EH (cell line): ENCODE measurements at regions not wholly inside any gene's neighbourhood (a gene's known extent, or its start where the extent isn't known, plus 50 kb on each side); places are given as distances from the start of the nearest gene placed in this dataset.
"Not testable (repeated sequence)": the region's sequence is repeated elsewhere in the genome, so short reads cannot be mapped to it uniquely, and the experiment has no call there.

Experiments
- DNase-seq: peaks from one replicate; pipeline ENCODE4 v3.0.0-alpha.2; 2015; ENCODE audit warnings: low read depth

DNA sequence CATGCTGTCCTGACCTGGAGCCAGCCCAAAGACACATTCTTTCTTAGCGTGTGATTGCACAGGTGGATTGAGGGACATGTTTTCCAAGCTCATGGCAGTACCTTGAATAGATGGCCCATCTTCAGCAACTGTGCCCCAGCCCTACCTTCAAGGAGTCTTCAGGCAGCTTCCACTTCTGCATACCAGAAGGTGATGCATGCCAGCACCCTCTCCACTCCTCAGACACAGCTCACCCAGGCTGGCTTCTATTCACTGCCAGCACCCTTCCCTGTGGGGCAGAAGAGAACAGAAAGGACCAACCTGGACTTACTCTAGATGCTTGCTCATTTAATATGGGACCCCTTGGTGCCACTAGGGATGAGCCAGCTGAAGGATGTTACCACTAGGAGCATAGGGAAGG lies 466.4 kb upstream of the ISX start:
- no peak for DNase-seq

DNA sequence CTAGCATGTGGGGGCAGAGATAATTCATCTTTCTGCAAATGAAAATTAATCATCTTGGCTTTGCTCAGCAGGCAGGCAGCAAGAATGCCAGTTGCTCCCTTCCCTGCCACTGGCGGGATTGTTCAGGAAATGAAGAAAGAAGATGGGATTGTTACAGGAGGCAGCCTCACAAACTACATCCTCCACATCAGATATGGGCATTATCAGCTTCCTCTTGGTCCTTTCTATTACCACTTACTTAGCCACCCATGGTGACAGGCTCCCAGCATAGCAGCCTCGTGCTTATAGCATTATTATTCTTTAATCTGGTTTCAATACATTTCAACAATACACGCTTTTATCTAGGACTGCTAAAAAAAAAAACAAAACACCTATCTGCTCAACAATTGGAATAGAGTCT lies 461.6 kb upstream of the ISX start:
- no peak for DNase-seq

DNA sequence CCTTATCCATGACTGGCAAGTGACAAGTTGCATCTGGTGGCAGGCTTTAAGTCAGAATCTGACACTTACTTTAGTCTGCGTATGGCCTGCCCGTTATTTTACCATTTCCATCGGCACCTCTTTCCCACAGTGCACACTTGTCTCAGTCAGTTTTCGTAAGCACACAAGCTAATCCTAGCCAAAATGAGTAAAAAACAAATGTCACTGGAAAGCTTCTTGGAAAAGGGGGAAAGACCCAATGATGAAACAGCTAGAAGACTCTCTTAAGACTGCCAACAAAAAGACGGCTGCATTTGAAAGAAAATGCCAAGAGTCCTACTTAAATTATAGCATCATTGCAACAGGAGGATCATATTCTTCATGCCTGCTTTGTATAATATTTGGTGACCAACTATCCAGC lies 457.9 kb upstream of the ISX start:
- no peak for DNase-seq

DNA sequence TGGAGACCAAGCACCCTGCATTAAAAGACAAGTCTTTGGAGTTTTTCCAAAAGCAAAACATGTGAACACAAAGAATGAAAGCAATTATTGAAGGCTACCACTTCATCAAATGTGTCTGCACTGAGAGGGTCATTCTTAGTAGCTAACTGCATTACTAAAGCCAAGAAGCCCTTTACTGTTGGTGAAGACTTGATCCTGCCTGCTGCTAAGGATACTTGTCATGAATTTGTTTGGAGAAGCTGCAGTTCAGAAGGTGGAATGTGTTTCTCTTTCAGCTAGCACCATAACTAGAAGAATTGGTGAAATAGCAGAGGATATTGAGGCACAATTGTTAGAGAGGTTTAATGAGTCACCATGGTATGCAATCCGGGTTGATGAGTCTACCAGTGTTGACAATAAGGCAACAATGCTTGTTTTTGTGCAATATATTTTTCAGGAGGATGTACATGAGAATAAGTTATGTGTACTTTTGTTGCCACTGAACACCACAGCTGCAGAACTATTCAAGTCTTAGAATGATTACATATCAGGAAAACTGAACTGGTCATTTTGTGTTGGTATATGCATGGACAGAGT lies 457.3 kb upstream of the ISX start:
- DNase-seq, result no peak

DNA sequence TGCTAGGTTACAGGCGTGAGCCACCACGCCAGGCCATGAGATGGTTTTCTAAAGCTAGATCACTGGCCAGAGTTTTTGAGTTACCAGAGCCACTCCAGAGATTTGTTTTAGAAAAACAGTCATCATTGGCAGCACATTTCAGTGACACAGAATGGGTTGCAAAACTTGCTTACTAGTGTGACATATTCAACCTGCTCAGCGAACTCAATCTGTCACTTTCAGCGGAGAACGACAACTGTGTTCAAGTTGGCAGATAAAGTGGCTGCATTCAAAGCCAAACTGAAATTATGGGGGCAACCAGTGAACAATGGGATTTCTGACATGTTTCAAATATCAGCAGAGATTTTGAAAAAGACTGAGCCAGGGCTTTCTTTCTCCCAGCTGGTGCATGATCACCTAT lies 456.3 kb upstream of the ISX start:
- DNase-seq, result no peak

DNA sequence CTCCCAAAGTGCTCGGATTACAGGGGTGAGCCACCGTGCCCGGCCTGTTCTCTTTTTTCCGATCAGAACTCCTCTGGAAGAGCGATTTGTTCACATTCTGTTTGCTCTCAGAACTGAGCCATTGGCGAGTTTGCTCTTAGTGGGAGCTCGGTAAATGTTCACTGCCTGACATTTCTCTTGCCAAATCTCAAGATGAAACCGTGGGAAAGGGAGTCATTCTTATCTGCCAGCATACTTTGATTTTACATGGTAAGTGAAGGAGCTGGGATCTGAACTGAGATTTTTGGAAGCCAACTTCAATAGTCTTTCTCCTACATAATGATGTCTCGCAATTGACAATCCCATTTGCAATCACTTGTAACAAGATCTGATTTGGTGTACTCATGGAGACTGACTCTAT lies 445.8 kb upstream of the ISX start:
- DNase-seq, result no peak

DNA sequence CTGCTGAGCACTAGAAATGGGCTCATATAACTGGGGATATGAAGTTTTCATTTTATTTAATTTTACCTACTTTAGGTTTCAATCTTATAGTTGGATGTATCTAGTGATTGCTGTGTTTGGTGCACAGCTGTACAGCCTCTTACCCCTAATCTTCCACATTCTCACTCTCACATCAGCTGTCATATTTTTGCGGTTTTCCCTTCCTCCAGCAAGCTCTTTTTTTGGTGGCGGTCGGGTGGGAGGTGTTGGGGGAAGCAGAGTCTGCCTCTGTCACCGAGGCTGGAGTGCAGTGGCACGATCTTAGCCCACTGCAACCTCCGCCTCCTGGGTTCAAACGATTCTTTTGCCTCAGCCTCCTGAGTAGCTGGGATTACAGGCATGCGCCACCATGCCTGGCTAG lies 445.1 kb upstream of the ISX start:
- DNase-seq, result no peak

DNA sequence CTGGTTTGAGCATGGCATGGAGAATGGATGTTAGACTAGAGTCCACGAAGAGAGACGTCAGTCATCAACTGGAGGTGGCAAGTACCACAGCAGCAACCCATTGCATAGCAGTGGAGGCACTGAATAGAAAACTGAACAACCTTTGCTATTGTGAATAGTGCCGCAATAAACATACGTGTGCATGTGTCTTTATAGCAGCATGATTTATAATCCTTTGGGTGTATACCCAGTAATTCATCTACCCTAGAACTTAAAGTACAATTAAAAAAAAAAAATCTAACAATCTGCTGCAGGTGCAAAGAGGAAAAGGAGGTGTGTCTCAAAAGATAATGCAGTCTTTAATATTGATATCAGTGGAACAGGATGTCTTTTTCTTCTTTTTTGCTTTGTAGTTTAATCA lies 443.4 kb upstream of the ISX start:
- DNase-seq, result no peak

DNA sequence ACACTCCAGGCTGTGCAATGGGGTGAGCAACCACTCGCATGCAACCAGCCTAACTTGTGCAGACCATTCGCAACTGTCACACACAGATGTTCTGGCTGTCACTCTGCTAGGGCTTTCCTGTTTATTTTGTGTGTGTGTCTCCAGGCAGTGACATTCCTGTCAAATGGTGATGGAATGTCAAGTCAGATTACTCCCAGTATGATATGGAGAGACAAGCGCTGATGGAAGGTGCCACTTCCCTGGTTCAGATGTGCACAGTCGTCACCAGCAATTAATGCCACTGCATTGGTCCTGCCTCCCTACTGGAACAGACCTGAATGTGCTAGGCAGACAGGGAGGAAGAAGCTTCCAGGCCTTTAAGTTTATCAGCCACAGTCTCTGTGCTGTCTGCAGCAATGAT lies 442.4 kb upstream of the ISX start:
- no peak for DNase-seq

DNA sequence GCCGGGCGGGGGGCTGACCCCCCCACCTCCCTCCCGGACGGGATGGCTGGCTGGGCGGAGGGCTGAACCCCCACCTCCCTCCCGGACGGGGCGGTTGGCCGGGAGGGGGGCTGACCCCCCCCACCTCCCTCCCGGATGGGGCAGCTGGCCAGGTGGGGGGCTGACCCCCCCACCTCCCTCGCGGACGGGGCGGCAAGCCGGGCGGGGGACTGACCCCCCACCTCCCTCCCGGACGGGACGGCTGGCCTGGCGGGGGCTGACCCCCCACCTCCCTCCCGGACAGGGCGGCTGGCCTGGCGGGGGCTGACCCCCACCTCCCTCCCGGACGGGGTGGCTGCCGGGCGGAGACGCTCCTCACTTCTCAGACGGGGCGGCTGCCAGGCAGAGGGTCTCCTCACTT lies 440.1 kb upstream of the ISX start:
- not testable (repeated sequence) for DNase-seq

DNA sequence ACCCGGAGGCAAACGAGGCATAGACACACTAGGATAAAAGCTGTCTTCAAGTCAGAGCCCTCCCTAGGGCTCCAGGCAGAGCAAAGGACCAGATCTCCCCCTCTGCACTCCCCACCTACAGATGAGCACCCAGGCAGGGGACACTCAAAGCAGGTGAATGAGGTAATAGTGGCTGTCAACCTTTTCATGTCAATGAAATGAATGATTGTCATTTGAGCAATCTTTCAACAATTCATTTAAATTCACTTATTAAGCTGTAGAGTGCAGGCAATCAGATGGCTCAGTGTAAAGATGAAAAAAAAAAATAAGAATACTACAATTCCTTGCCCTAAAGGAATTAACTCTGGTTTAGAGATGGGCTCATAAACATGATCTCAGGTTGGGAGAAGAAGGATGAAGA lies 427.8 kb upstream of the ISX start:
- DNase-seq, result no peak

DNA sequence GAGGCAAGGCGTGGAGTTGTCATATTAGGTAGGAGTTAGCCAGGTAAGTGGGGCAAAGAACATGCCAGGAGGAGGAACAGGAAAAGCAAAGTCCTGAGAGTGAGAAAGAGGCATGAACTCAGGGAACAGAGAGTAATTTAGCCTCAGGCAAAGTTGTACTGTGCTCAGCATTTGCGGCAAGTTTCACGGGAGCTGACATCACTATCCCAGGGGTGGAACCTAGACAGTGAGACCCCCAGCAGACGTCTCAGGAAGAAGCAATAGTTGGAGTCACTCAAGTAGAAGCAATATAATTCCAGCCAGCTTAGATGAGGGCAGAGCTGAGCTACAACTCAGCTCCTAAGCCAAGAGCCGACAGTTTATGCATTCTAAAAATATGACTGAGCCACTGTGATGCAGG lies 426.0 kb upstream of the ISX start:
- no peak for DNase-seq

DNA sequence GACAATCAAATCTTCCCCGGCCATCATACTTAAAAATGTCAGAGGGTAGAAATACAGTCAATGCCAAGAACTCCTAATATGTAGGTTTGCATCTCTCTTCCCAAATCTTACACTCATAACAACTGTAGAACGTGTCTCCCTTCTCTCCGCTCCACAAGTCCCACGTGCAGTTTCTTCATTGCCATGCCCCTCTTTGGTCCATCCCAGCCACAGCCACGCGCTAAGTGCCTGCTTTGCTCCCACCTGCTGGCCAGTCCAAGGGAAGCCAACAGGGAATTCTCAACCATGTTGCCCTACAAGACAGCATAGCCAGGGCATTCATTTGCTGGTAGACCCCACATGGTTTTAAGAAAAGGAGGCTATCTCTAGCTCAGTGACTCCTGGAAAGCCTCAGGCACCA lies 420.6 kb upstream of the ISX start:
- DNase-seq, result no peak

DNA sequence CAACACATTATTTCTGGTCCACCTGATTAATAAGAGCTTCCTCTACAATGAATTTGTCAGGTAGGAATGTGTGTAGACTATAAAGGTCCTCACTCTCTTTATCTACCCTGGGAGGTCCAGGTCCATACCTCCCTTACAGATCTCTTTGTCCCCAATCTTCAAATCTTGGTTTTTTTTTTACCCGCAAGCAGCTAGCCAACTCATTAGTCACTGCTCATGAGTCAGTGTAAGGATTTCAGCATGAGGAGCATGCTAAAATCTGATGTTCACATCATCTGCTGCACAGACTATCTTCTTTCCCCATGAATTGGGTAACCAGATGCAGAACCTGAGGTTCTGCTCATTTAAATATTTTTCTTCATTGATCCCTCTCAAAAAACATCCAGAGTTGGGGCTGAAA lies 397.0 kb upstream of the ISX start:
- DNase-seq, result peak; percentile 1

DNA sequence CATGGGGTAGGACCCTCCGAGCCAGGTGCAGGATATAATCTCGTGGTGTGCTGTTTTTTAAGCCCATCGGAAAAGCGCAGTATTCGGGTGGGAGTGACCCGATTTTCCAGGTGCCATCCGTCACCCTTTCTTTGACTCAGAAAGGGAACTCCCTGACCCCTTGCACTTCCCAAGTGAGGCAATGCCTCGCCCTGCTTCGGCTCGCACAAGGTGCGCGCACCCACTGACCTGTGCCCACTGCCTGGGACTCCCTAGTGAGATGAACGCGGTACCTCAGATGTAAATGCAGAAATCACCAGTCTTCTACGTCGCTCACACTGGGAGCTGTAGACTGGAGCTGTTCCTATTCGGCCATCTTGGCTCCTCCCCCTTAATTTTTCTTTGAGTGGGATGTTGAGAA lies 382.9 kb upstream of the ISX start:
- not testable (repeated sequence) for DNase-seq

DNA sequence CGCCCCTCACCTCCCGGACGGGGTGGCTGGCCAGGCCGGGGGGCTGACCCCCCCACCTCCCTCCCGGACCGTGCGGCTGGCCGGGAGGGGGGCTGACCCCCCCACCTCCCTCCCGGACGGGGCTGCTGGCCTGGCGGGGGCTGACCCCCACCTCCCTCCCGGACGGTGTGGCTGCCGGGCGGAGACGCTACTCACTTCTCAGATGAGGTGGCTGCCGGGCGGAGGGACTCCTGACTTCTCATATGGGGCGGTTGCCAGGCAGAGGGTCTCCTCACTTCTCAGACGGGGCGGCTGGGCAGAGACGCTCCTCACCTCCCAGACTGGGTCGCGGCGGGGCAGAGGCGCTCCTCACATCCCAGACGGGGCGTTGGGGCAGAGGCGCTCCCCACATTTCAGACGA lies 381.7 kb upstream of the ISX start:
- DNase-seq, result not testable (repeated sequence)

DNA sequence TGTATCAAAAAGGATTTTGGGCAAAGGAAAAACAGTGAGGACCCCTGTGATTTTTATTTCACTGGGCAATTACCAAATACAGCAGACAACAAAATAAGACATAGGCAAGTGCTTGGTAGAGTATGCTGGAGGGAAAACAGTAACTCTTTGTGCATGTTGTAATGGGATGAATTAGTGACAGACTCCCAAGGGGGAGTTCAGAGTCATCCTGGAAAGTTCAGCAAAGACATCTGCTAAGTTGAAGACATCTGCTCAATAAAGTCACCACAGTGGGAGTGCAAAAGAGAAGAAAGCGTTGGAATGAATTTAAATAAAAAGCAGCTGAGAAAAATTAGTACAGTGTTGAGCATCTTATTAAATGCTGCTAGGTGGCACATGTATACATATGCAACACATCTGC lies 378.8 kb upstream of the ISX start:
- DNase-seq, result no peak

DNA sequence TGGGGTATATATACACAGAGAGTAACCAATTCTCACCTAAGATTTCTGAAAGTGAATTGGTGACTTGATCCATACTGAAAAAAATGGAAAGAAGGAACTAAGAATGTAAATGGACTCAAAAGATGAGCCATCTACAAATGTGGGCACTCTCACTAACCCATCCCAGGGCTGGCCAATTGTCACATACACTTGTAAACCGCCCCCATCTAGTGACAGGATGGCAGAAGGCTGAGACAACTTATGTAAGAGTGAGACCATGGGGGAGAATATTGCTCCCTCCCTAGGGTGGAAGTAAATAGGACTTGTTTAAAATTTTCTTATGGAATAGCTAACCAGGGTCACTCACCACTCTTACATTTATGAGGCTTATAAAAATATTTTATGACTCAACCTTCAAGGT lies 377.1 kb upstream of the ISX start:
- DNase-seq, result no peak

DNA sequence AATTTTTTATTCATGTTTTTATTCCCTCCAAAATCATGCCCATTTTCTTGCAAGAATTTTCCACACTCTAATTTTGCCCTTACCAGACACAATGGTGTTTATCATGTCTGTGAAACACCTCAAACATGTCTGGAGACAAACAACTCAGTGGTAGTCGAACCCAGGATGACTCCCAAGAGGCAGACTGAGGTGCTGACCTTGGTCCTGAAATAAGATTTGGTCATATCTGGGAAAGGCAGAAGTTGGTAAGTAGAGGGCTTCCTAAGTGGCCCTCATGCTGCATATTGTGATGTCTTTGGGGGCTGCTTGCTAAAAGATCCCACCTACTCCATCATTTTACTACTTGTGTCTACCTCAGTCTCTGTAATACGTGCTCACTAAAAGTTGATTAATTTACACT lies 369.4 kb upstream of the ISX start:
- DNase-seq, result no peak

DNA sequence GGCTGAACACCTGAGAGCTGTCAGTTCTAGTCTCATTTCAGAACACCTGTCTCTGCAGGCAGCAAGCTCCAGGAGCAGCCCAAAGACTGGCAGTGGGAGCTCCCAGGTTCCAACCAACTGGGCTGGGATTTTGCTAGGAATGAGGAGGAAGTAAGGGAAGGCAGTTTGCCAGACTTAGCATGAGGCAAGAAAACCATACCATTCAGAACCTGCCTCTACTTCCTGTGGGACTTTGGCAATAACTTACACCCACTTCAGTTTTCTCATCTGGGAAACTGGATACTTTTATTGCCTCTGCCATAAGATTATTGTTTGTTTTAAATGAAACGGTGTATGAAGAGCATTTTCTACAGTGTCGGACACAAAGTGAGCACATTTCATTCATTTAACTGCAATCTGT lies 363.7 kb upstream of the ISX start:
- DNase-seq, result no peak

DNA sequence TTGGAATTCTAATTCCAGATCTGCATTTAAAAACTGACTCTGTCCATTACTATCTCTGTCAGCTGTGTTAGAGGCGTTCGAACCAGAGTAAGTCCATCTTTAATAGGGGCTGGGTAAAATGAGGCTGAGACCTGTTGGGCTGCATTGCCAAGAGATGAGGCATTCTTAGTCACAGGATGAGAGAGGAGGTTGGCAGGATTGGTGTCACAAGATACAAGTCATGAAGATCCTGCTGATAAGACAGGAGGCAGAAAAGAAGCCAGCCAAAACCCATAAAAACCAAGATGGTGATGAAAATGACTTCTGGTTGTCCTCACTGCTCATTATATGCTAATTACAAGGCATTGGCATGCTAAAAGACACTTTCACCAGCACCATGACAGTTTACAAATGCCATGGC lies 356.3 kb upstream of the ISX start:
- no peak for DNase-seq

DNA sequence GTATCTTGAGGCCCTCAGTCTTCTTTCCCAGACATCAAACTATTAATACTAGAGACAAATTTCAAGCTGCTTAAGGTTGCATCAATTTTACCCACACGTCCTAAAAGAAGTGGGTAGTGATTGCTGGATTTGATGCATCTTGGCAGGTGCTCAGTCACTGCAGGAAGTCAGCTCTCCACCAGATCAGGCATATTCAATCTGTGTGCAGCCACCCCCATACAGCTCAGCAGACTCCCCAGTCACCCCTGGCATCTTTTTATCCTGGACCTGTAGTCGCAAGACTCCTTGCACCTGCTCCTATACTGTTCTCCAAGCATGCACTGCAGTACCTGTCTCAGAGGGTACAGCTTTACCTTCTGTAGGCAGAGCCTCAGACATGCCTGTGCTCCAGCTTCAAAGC lies 343.1 kb upstream of the ISX start:
- DNase-seq, result no peak

DNA sequence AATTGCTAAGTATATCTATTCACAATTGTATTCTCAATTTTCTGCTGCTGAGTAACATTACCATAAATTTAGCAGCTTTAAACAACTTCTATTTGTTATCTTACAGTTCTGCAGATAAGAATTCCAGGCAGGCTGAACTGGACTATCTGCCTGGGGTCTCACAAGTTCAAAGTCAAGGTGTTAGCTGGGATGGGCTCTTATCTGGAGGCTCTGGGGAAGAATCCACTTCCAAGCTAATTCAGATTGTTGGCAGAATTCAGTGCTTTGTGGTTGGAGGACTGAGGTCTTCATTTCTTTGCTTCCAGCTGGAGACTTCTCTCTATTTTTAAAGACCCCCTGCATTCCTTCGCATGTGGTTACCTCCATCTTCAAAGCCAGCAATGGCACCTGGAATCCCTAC lies 329.9 kb upstream of the ISX start:
- DNase-seq, result no peak

DNA sequence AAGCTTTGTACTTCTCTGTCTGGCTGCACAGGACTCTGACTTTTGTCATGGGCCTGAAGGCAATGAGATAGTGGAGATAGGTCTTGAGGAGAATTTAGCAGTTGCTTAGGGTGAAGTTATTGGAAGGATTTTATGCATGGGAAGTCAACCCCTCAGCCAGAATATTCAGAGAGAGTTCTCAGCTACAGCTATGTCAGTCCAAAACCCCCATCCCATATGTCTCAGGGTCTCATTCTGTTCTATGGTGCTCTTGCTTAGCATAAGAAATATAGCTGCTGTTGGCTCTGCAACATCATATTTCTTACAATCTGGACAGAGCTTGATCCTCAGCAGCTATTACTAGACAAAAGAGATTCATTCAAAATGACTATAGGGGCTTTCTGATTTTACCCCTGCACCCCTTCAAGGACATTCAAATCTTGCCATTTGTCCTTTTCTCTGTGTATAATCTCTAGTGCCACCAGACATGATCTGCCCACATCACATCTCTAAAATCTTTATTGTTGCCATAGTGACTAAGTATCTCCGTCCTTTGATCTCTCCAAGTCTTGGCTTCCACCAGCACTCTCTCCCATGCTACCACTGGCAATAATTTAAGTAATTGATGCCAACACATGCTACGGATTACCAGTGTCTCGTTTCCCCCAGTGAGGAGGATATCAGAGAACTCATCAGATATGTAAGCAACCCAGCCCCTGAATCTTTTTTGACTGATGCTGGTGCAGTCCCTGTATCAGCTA lies 327.1 kb upstream of the ISX start:
- no peak for DNase-seq
